RWPE2 (cell line): ENCODE measurements at regions not wholly inside any gene's neighbourhood (a gene's known extent, or its start where the extent isn't known, plus 50 kb on each side); places are given as distances from the start of the nearest gene placed in this dataset.
A peak's percentile ranks its signal among the peaks of the same experiment; 100 is the strongest.

ENCODE experiments used
- ATAC-seq: fragments of 200-7000 bp; cut with Tn5 transposase; 3 replicates; pipeline ENCODE4 v1.9.1; 2021; ENCODE audit warnings: low read depth
- DNase-seq: peaks from one replicate; pipeline ENCODE4 v3.0.0-alpha.2; 2020; ENCODE audit warnings: low spot score
- H3K27ac ChIP-seq: fragments of 450-650 bp; 2 replicates; pipeline ENCODE4 v1.5.1; 2017; ENCODE audit warnings: mild to moderate bottlenecking; ENCODE audit not compliant: poor library complexity, severe bottlenecking
- H3K27me3 ChIP-seq: fragments of 250-450 bp; sonication (Bioruptor Pico); 2 replicates; pipeline ENCODE4 v1.5.1; 2021; ENCODE audit warnings: mild to moderate bottlenecking, moderate library complexity; ENCODE audit not compliant: insufficient read depth, poor library complexity, severe bottlenecking
- H3K36me3 ChIP-seq: fragments of 250-450 bp; sonication (Bioruptor Pico); 2 replicates; pipeline ENCODE4 v1.5.1; 2020; ENCODE audit warnings: low read depth, mild to moderate bottlenecking, moderate library complexity
- H3K4me1 ChIP-seq: fragments of 250-450 bp; sonication (Bioruptor Pico); 2 replicates; pipeline ENCODE4 v1.5.1; 2021; ENCODE audit warnings: mild to moderate bottlenecking, moderate library complexity; ENCODE audit not compliant: insufficient read depth, poor library complexity, severe bottlenecking
- H3K4me3 ChIP-seq: fragments of 250-450 bp; sonication (Bioruptor Pico); 2 replicates; pipeline ENCODE4 v1.5.1; 2021; ENCODE audit warnings: mild to moderate bottlenecking, moderate library complexity; ENCODE audit not compliant: severe bottlenecking
- H3K9me3 ChIP-seq: fragments of 250-450 bp; sonication (Bioruptor Pico); 2 replicates; pipeline ENCODE4 v1.5.1; 2021; ENCODE audit warnings: mild to moderate bottlenecking, moderate library complexity; ENCODE audit not compliant: severe bottlenecking
- TF ChIP-seq, protein P1 (sequence below): fragments of 450-650 bp; IDR thresholded peaks from one replicate; pipeline ENCODE4 v1.5.1; 2017; ENCODE audit warnings: mild to moderate bottlenecking, moderate library complexity; ENCODE audit not compliant: poor library complexity, severe bottlenecking

DNA sequence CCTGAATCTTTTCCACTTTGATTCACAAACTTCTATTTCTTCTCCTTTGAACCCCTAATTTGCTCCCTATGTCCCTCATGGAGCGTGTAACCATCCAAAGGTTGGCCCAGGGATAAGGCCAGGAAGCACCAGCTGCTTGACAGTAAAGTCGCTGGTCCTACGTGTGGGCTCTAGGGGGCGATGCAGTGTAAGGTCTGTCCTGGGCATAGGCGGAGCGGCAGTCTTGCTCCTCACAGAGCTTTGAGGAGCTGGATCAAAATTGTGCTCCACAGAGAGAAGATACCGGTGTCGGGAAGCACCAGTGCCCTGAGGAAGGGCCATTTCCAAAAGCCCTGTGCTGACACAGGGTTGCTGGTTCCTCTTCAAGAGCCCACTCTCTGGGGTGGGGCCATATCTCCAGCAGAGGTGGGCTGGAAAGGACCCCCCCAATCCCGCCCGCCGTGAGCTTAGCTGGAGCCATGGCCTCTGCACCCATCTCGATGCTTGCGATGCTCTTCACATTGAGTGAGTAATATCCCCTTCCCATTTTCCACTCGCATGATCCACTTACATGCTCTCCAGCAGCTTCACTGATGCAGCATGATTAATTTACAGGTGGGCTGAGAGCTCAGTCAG lies 49.9 kb upstream of the OR4E1 start:
- TF ChIP-seq, protein P1, sequence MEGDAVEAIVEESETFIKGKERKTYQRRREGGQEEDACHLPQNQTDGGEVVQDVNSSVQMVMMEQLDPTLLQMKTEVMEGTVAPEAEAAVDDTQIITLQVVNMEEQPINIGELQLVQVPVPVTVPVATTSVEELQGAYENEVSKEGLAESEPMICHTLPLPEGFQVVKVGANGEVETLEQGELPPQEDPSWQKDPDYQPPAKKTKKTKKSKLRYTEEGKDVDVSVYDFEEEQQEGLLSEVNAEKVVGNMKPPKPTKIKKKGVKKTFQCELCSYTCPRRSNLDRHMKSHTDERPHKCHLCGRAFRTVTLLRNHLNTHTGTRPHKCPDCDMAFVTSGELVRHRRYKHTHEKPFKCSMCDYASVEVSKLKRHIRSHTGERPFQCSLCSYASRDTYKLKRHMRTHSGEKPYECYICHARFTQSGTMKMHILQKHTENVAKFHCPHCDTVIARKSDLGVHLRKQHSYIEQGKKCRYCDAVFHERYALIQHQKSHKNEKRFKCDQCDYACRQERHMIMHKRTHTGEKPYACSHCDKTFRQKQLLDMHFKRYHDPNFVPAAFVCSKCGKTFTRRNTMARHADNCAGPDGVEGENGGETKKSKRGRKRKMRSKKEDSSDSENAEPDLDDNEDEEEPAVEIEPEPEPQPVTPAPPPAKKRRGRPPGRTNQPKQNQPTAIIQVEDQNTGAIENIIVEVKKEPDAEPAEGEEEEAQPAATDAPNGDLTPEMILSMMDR = peak; percentile 25
- peak; percentile 54 for DNase-seq
- Histone ChIP-seq H3K9me3 (no peaks in the 10 kb centered on the region), H3K4me3 (no peak overlapping the region), H3K36me3 (no peaks in the 10 kb centered on the region), H3K4me1 (no peaks in the 10 kb centered on the region), H3K27ac (no peak overlapping the region), H3K27me3 (peaks cover 68% of the 10 kb centered on the region)
- peak; percentile 56; the same call in 2 of the 3 replicates for ATAC-seq
